OCI-LY3 (cell line): ENCODE measurements at regions not wholly inside any gene's neighbourhood (a gene's known extent, or its start where the extent isn't known, plus 50 kb on each side); places are given as distances from the start of the nearest gene placed in this dataset.

Experiments
- H2AFZ ChIP-seq: fragments of 200-600, 300-600 bp; shearing (Covaris generic); 2 replicates; pipeline ENCODE4 v1.6.0; 2014; ENCODE audit warnings: antibody characterized with exemption, low read depth, low read length
- H3K27ac ChIP-seq: fragments of 200-600, 300-600 bp; sonication (generic); 2 replicates; pipeline ENCODE4 v1.5.1; 2014; ENCODE audit warnings: mild to moderate bottlenecking, low read length, moderate library complexity, mixed read lengths
- H3K27me3 ChIP-seq: fragments of 200-600, 300-600 bp; sonication (generic); 2 replicates; pipeline ENCODE4 v1.6.1; 2014; ENCODE audit warnings: low read depth, low read length, mixed read lengths
- H3K36me3 ChIP-seq: fragments of 200-600, 300-600 bp; sonication (generic); replicated peaks from 2 replicates; pipeline ENCODE3; 2014; ENCODE audit warnings: low read depth, low read length, mixed read lengths
- H3K4me1 ChIP-seq: fragments of 300-600, 200-600 bp; sonication (generic); 2 replicates; pipeline ENCODE4 v1.6.1; 2014; ENCODE audit warnings: low read length, mixed read lengths
- H3K4me2 ChIP-seq: fragments of 200-600, 300-600 bp; sonication (generic); 2 replicates; pipeline ENCODE4 v1.6.1; 2014; ENCODE audit warnings: low read length, mixed read lengths
- H3K4me3 ChIP-seq: fragments of 300-600, 200-600 bp; sonication (generic); 2 replicates; pipeline ENCODE4 v1.5.1; 2014; ENCODE audit warnings: antibody characterized with exemption, mild to moderate bottlenecking, low read length, moderate library complexity
- H3K79me2 ChIP-seq: fragments of 300-600, 200-600 bp; shearing (Covaris generic); 2 replicates; pipeline ENCODE4 v1.6.1; 2014; ENCODE audit warnings: mild to moderate bottlenecking, low read length, mixed read lengths
- H3K9ac ChIP-seq: fragments of 300-600, 200-600 bp; shearing (Covaris generic); 2 replicates; pipeline ENCODE4 v1.6.0; 2014; ENCODE audit warnings: mild to moderate bottlenecking, low read length, moderate library complexity
- H3K9me3 ChIP-seq: fragments of 200-600, 300-600 bp; shearing (Covaris generic); 2 replicates; pipeline ENCODE4 v1.6.1; 2014; ENCODE audit warnings: low read length, mixed read lengths; ENCODE audit not compliant: insufficient read depth
- H4K20me1 ChIP-seq: fragments of 200-600, 300-600 bp; sonication (generic); 2 replicates; pipeline ENCODE4 v1.6.1; 2016; ENCODE audit warnings: low read length, mixed read lengths; ENCODE audit not compliant: insufficient read depth
- EZH2phosphoT487 ChIP-seq: fragments of 200-600 bp; shearing (Covaris generic); IDR thresholded peaks from 2 replicates; pipeline ENCODE4 v1.6.1; 2018; ENCODE audit warnings: antibody characterized with exemption, mixed run types, low read depth
- TF ChIP-seq, protein P1 (sequence below): fragments of 200-600, 300-600 bp; sonication (generic); IDR thresholded peaks from 2 replicates; pipeline ENCODE4 v1.5.1; 2014; ENCODE audit warnings: antibody characterized with exemption, low read length, low read depth

DNA sequence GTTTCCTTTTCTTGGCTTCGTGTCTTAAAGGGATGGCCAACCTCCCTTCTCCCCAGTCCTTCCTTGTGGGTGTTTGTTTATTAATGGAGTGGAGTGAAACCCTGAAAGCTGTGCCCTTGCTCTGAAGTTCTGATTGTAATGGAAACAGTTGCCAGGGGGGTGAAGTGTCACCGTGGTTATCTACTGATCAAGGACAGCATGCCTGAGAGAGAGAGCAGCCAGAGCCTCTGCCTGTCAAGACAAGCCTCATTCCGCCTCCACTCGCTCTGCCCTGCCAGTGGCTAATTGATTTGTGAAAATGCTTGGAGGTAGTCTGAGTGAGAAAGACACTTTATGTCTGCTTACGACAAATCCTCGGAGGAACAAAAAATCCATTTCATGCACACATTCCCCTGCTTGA lies 143.7 kb upstream of the SLC30A5 start:
- Histone ChIP-seq H3K9ac (no peak overlapping the region), H2AFZ (no peak overlapping the region), H3K4me2 (no peak overlapping the region), H4K20me1 (no peaks in the 10 kb centered on the region), H3K27me3 (no peaks in the 10 kb centered on the region), H3K9me3 (no peaks in the 10 kb centered on the region), H3K4me1 (no peaks in the 10 kb centered on the region), H3K4me3 (no peak overlapping the region), H3K27ac (no peak overlapping the region), H3K79me2 (no peaks in the 10 kb centered on the region), H3K36me3 (no peaks in the 10 kb centered on the region)
- TF ChIP-seq, protein P1, sequence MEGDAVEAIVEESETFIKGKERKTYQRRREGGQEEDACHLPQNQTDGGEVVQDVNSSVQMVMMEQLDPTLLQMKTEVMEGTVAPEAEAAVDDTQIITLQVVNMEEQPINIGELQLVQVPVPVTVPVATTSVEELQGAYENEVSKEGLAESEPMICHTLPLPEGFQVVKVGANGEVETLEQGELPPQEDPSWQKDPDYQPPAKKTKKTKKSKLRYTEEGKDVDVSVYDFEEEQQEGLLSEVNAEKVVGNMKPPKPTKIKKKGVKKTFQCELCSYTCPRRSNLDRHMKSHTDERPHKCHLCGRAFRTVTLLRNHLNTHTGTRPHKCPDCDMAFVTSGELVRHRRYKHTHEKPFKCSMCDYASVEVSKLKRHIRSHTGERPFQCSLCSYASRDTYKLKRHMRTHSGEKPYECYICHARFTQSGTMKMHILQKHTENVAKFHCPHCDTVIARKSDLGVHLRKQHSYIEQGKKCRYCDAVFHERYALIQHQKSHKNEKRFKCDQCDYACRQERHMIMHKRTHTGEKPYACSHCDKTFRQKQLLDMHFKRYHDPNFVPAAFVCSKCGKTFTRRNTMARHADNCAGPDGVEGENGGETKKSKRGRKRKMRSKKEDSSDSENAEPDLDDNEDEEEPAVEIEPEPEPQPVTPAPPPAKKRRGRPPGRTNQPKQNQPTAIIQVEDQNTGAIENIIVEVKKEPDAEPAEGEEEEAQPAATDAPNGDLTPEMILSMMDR, result no peak
- TF ChIP-seq EZH2phosphoT487, result no peak

DNA sequence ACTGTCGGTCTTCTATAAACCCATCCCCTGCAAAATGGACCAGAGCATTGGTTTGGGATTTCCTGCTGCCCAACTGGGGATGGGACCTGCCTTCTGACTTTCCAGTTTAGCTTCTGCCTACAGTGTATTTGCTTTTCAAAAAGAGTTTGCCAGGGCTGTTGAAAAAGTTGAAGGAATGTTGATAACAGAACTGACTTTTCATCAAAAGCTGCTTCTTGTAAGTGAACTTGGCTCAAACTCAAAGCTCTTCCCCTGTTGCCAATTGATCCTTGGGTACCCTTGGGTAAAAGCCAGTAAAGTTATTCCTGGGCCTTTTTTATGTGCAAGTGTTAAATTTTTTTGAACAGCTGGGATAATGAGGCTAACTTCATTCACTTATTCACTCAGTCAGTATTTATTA lies 142.9 kb upstream of the SLC30A5 start:
- no peaks in the 10 kb centered on the region for H3K79me2 ChIP-seq
- no peak overlapping the region for H2AFZ ChIP-seq
- H3K9ac ChIP-seq, result no peak overlapping the region
- no peaks in the 10 kb centered on the region for H3K9me3 ChIP-seq
- H3K4me3 ChIP-seq, result no peak overlapping the region
- H3K27me3 ChIP-seq, result no peaks in the 10 kb centered on the region
- H4K20me1 ChIP-seq, result no peaks in the 10 kb centered on the region
- no peak overlapping the region for H3K4me2 ChIP-seq
- no peaks in the 10 kb centered on the region for H3K36me3 ChIP-seq
- no peak for TF ChIP-seq EZH2phosphoT487
- TF ChIP-seq, protein P1, result no peak
- no peak overlapping the region for H3K27ac ChIP-seq
- no peaks in the 10 kb centered on the region for H3K4me1 ChIP-seq

DNA sequence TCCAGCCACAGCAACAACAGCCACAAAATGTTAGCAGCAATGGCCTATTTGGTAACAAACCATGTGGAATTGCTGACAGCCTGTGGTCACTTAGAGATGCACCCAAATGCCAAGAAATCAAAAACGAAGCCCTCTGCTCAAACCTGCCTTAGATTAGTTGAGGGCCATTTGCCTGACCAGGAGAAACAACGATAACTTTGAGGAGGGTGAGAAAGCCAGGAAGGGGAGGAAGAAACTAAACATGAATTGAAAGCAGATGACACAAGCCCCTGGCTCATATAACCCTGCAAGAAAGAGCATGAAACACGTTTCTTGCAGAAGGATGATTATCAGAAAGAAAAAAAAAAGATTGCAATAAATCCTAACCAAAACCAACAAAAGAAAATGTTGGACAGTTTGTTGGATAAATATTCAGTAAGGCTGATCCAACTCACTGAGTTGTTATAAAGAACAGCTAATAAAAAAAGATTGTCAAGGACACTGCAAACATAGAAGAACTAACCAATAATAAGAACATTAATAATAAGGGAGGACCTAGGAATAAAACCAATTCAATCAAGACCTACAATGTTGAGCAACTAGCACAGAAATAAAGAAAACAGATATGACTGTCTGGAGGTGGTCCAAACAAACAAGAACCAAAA lies 140.5 kb upstream of the SLC30A5 start:
- no peak overlapping the region for H3K4me2 ChIP-seq

DNA sequence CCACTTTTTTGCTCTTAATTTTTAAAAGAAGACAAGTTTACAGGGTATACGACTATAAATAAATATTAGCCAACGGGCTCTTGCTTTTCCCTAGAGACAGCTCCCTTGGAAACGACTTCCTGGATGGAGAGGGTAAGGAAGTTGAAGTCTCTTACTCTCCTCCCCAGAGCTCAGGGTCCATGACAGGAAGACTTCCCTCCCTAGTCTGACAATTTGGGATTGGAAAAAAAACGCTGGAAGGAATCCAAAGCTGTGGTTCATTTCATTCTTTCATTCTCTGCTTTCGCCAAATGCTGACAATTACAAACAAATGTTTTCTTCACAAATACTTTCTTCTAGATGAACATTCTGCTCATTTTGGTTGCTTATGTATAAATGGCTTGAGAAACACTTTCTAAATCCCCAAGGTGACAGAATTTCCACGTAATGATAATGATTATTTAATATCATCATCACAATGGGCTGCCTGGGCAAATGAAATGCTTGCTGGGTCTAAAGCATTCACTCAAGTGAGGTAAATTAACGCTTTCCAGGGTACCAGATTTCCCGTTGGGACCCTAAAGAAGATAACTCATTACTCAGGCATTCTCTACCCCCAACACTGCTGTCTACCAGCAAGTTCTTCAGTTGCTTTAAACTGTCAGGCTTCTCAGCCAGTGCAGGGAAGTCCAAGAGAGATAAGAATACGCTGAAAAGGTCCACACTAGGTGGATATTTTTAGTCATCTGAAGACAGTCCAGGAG lies 139.8 kb upstream of the SLC30A5 start:
- H3K27me3 ChIP-seq, result no peaks in the 10 kb centered on the region
- H3K36me3 ChIP-seq, result no peaks in the 10 kb centered on the region
- no peaks in the 10 kb centered on the region for H3K4me1 ChIP-seq
- H2AFZ ChIP-seq, result no peak overlapping the region
- H4K20me1 ChIP-seq, result no peaks in the 10 kb centered on the region
- no peak overlapping the region for H3K4me3 ChIP-seq
- no peaks in the 10 kb centered on the region for H3K9me3 ChIP-seq
- no peak overlapping the region for H3K27ac ChIP-seq
- no peak overlapping the region for H3K9ac ChIP-seq
- TF ChIP-seq EZH2phosphoT487, result no peak
- TF ChIP-seq, protein P1, result no peak
- H3K79me2 ChIP-seq, result no peaks in the 10 kb centered on the region
- H3K4me2 ChIP-seq, result no peak overlapping the region

More for the DNA sequence above, 140.5 kb upstream of the SLC30A5 start:
- no peaks in the 10 kb centered on the region for H3K4me1 ChIP-seq
- H3K9ac ChIP-seq, result no peak overlapping the region
- H3K79me2 ChIP-seq, result no peaks in the 10 kb centered on the region
- no peak overlapping the region for H2AFZ ChIP-seq
- no peaks in the 10 kb centered on the region for H4K20me1 ChIP-seq
- no peaks in the 10 kb centered on the region for H3K36me3 ChIP-seq
- no peaks in the 10 kb centered on the region for H3K9me3 ChIP-seq
- H3K27me3 ChIP-seq, result no peaks in the 10 kb centered on the region
- H3K27ac ChIP-seq, result no peak overlapping the region
- TF ChIP-seq, protein P1, result no peak
- no peak for TF ChIP-seq EZH2phosphoT487
- H3K4me3 ChIP-seq, result no peak overlapping the region
